Motor neuron (in vitro differentiated cells): ENCODE measurements at regions not wholly inside any gene's neighbourhood (a gene's known extent, or its start where the extent isn't known, plus 50 kb on each side); places are given as distances from the start of the nearest gene placed in this dataset.

Experiments
- ATAC-seq, 8 experiments: fragments of 200-7000 bp; cut with Tn5 transposase; replicated peaks in 6 of 8; 2 replicates each; pipeline ENCODE4 v1.8.0; 2021; ENCODE audit warnings: mild to moderate bottlenecking in 8 of 8, moderate library complexity in 8 of 8
- H3K27ac ChIP-seq, 2 donors: fragments of 250-450 bp; sonication (Bioruptor Pico); 2 replicates each; pipeline ENCODE4 v1.9.0; 2021; ENCODE audit warnings: antibody characterized with exemption in 2 of 2, mild to moderate bottlenecking in 2 of 2, moderate library complexity in 1 of 2
- H3K4me1 ChIP-seq, 2 donors: fragments of 250-450 bp; sonication (Bioruptor Pico); replicated peaks in 1 of 2; 2 replicates each; pipeline ENCODE4 v1.6.1; 2021; ENCODE audit warnings: antibody characterized with exemption in 2 of 2, mild to moderate bottlenecking in 2 of 2, moderate library complexity in 1 of 2
- H3K4me3 ChIP-seq, 5 donors: fragments of 250-450 bp; sonication (Bioruptor Pico); 2 replicates each; pipeline ENCODE4 v1.9.0; 2021; ENCODE audit warnings: antibody characterized with exemption in 5 of 5, mild to moderate bottlenecking in 5 of 5, moderate library complexity in 4 of 5
- WGBS, 10 experiments: fragments of 450-650 bp; shearing (Covaris generic); methylation state at CpG; one replicate each; pipeline ENCODE4 v1.0.0; 2022; 5-methylcytosine and 5-hydroxymethylcytosine counted together
- in situ Hi-C, 9 experiments: fragments of 400-800 bp; cut with MboI; loops; one replicate each; pipeline ENCODE4 v1.15.0; 2021; ENCODE audit warnings: low sequenced_read_pairs in 9 of 9, low pct_unique_long_range_greater_than_20kb in 2 of 9; ENCODE audit not compliant: unreplicated experiment in 9 of 9

GRCh38 chr6:112749673-112750072, 402.5 kb downstream of the RFPL4B start:
- WGBS, 10 experiments = 75 to 100% (median 96%) methylated on average over 1 to 5 of the region's 5 CpGs; no CpG with 5 or more reads in 1 of the 10 experiments
- ATAC-seq = no peak

GRCh38 chr6:112752305-112752704, 405.2 kb downstream of the RFPL4B start:
- Histone ChIP-seq H3K4me1 (no peaks in the 10 kb centered on the region), H3K4me3 (no peak overlapping the region), H3K27ac (no peak overlapping the region)
- in situ Hi-C loops = loop anchor here in 2 of 9 experiments (25.0 kb wide), 1 partner anchor 415 kb away; the partner anchor contains the start of gene RFPL4B (in 2 of the 2)
- 31 to 100% (median 89%) methylated on average over 2 of the region's 2 CpGs; no CpG with 5 or more reads in 1 of the 10 experiments for WGBS, 10 experiments
- ATAC-seq = no peak

More at GRCh38 chr6:112749673-112750072, 402.5 kb downstream of the RFPL4B start:
- no peak overlapping the region for H3K27ac ChIP-seq
- in situ Hi-C loops = loop anchor here in 2 of 9 experiments (25.0 kb wide), 1 partner anchor 412 kb away; the partner anchor contains the start of gene RFPL4B (in 2 of the 2)
- H3K4me1 ChIP-seq = peaks cover 0 to 6% of the 10 kb centered on the region in 2 donors
- no peak overlapping the region for H3K4me3 ChIP-seq

- Histone ChIP-seq H3K4me1 (no peaks in the 10 kb centered on the region), H3K27ac (no peak overlapping the region), H3K4me3 (no peak overlapping the region)
- in situ Hi-C loops = loop anchor here in 2 of 9 experiments (25.0 kb wide), 1 partner anchor 415 kb away; the partner anchor contains the start of gene RFPL4B (in 2 of the 2)
- ATAC-seq = no peak
These were observed 405.7 kb downstream of the RFPL4B start for GRCh38 chr6:112752791-112753190.

GRCh38 chr6:112760831-112761230, 413.7 kb downstream of the RFPL4B start:
- in situ Hi-C loops = loop anchor here in 2 of 9 experiments (25.0 kb wide), 1 partner anchor 424 kb away; the partner anchor contains the start of gene RFPL4B (in 2 of the 2)
- Histone ChIP-seq H3K4me3 (no peak overlapping the region), H3K27ac (no peak overlapping the region), H3K4me1 (peaks cover 8 to 21% of the 10 kb centered on the region in 2 donors)
- ATAC-seq = no peak

- in situ Hi-C loops = loop anchor here in 2 of 9 experiments (25.0 kb wide), 1 partner anchor 424 kb away; the partner anchor contains the start of gene RFPL4B (in 2 of the 2)
- Histone ChIP-seq H3K4me1 (peaks cover 8 to 21% of the 10 kb centered on the region in 2 donors), H3K27ac (no peak overlapping the region), H3K4me3 (no peak overlapping the region)
- 13 to 96% (median 33%) methylated on average over 1 to 2 of the region's 2 CpGs; no CpG with 5 or more reads in 1 of the 10 experiments for WGBS, 10 experiments
- peak in 4 of 8 experiments; percentile 41 to 82 (median 52) for ATAC-seq
These were observed 414.6 kb downstream of the RFPL4B start for GRCh38 chr6:112761740-112762139.

GRCh38 chr6:112764377-112764776, 417.2 kb downstream of the RFPL4B start:
- no peak overlapping the region for H3K27ac ChIP-seq
- peaks cover 8 to 21% of the 10 kb centered on the region in 2 donors for H3K4me1 ChIP-seq
- in situ Hi-C loops = loop anchor here in 2 of 9 experiments (25.0 kb wide), 1 partner anchor 427 kb away; the partner anchor contains the start of gene RFPL4B (in 2 of the 2)
- no peak overlapping the region for H3K4me3 ChIP-seq
- ATAC-seq = peak in 5 of 8 experiments; percentile 34 to 84 (median 56)
- WGBS, 10 experiments = 22 to 100% (median 58%) methylated on average over 1 to 2 of the region's 2 CpGs; no CpG with 5 or more reads in 3 of the 10 experiments

- peak in 3 of 8 experiments; percentile 32 to 75 (median 34) for ATAC-seq
- Histone ChIP-seq H3K4me3 (no peak overlapping the region), H3K4me1 (no peaks in the 10 kb centered on the region), H3K27ac (no peak overlapping the region)
- WGBS, 10 experiments = 8 to 54% (median 42%) methylated on average over 1 to 2 of the region's 2 CpGs
- in situ Hi-C loops = loop anchor here in 2 of 9 experiments (25.0 kb wide), 1 partner anchor 433 kb away; the partner anchor contains the start of gene RFPL4B (in 2 of the 2)
These were observed 423.2 kb downstream of the RFPL4B start for GRCh38 chr6:112770308-112770707.

GRCh38 chr6:112773187-112773586, 426.1 kb downstream of the RFPL4B start:
- in situ Hi-C loops = loop anchor here in 2 of 9 experiments (25.0 kb wide), 1 partner anchor 436 kb away; the partner anchor contains the start of gene RFPL4B (in 2 of the 2)
- no peak for ATAC-seq
- WGBS, 10 experiments = 0 to 20% (median 0%) methylated on average over 1 of the region's 1 CpG; no CpG with 5 or more reads in 7 of the 10 experiments
- no peak overlapping the region for H3K4me3 ChIP-seq
- no peak overlapping the region for H3K27ac ChIP-seq
- H3K4me1 ChIP-seq = no peaks in the 10 kb centered on the region

GRCh38 chr6:112774319-112774718, 427.2 kb downstream of the RFPL4B start:
- peak in 2 of 8 experiments; percentile 53 to 74 for ATAC-seq
- peaks cover 1 to 7% of the 10 kb centered on the region in 2 donors for H3K4me1 ChIP-seq
- no peak overlapping the region for H3K27ac ChIP-seq
- no peak overlapping the region for H3K4me3 ChIP-seq
- 72 to 94% (median 84%) methylated on average over 1 to 4 of the region's 4 CpGs; no CpG with 5 or more reads in 3 of the 10 experiments for WGBS, 10 experiments
- in situ Hi-C loops = loop anchor here in 2 of 9 experiments (25.0 kb wide), 1 partner anchor 437 kb away; the partner anchor contains the start of gene RFPL4B (in 2 of the 2)

GRCh38 chr6:112780498-112781096, 433.5 kb downstream of the RFPL4B start:
- H3K4me1 ChIP-seq = peaks cover 9 to 10% of the 10 kb centered on the region in 2 donors
- no peak overlapping the region for H3K27ac ChIP-seq
- no peak overlapping the region for H3K4me3 ChIP-seq
- in situ Hi-C loops = loop anchor here in 6 of 9 experiments (25.0 kb wide), 2 partner anchors 1082 to 1107 kb away; partner anchors contain the start of gene MARCKS (in 3 of the 6)
- 5 to 35% (median 26%) methylated on average over 5 to 9 of the region's 9 CpGs for WGBS, 10 experiments
- ATAC-seq = peak; percentile 82 to 96 (median 92)

GRCh38 chr6:112781241-112781640, 434.1 kb downstream of the RFPL4B start:
- Histone ChIP-seq H3K4me1 (peaks cover 9 to 10% of the 10 kb centered on the region in 2 donors), H3K4me3 (no peak overlapping the region), H3K27ac (no peak overlapping the region)
- 60 to 93% (median 73%) methylated on average over 1 to 2 of the region's 2 CpGs; no CpG with 5 or more reads in 2 of the 10 experiments for WGBS, 10 experiments
- peak in 2 of 8 experiments; percentile 39 to 69 for ATAC-seq
- in situ Hi-C loops = loop anchor here in 6 of 9 experiments (25.0 kb wide), 2 partner anchors 1081 to 1106 kb away; partner anchors contain the start of gene MARCKS (in 3 of the 6)

- H3K27ac ChIP-seq = no peak overlapping the region
- in situ Hi-C loops = loop anchor here in 6 of 9 experiments (25.0 kb wide), 2 partner anchors 1077 to 1102 kb away; partner anchors contain the start of gene MARCKS (in 3 of the 6)
- peaks cover 3% of the 10 kb centered on the region in 2 donors for H3K4me1 ChIP-seq
- ATAC-seq = no peak
- no peak overlapping the region for H3K4me3 ChIP-seq
- WGBS, 10 experiments = 94 to 100% (median 100%) methylated on average over 2 of the region's 2 CpGs; no CpG with 5 or more reads in 1 of the 10 experiments
These were observed 438.3 kb downstream of the RFPL4B start for GRCh38 chr6:112785408-112785807.

GRCh38 chr6:112786801-112787200, 439.7 kb downstream of the RFPL4B start:
- peaks cover 0 to 3% of the 10 kb centered on the region in 2 donors for H3K4me1 ChIP-seq
- in situ Hi-C loops = loop anchor here in 6 of 9 experiments (25.0 kb wide), 2 partner anchors 1076 to 1100 kb away; partner anchors contain the start of gene MARCKS (in 3 of the 6)
- no peak overlapping the region for H3K4me3 ChIP-seq
- ATAC-seq = no peak
- 57 to 100% (median 89%) methylated on average over 1 to 2 of the region's 2 CpGs; no CpG with 5 or more reads in 1 of the 10 experiments for WGBS, 10 experiments
- no peak overlapping the region for H3K27ac ChIP-seq
